K562 (cell line): ENCODE measurements at regions not wholly inside any gene's neighbourhood (a gene's known extent, or its start where the extent isn't known, plus 50 kb on each side); places are given as distances from the start of the nearest gene placed in this dataset.
A peak's percentile ranks its signal among the peaks of the same experiment; 100 is the strongest.

Experiments used
- ATAC-seq: fragments of 200-7000 bp; cut with Tn5 transposase; 3 replicates; pipeline ENCODE4 v1.9.1; 2020; ENCODE audit warnings: moderate library complexity
- BruUV-seq: library from RNA; stranded (reverse); fragments of 400-500 nt; replicated peaks from 2 replicates; lab custom pipeline; 2021; lab: Mats Ljungman, UMichigan
- CTCF ChIA-PET: fragments of 300-600 bp; formaldehyde crosslinking; extraction: SDS; loops from one replicate; lab custom pipeline; 2021; ENCODE audit warnings: low intra/inter-chr PET ratio; lab: Yijun Ruan, JAX
- POLR2A ChIA-PET: fragments of 300-600, 350-650 bp; sonication (Branson Sonifier 250); formaldehyde crosslinking; extraction: SDS; loops from one replicate; lab custom pipeline; 2021; ENCODE audit warnings: antibody characterized with exemption, inconsistent platforms; lab: Yijun Ruan, JAX
- DNase-seq, 4 experiments: peaks; one replicate each; pipeline versions ENCODE4 v3.0.0 to v3.0.0-alpha.2; 2011 to 2018; ENCODE audit warnings: low spot score in 3 of 4, mixed read lengths in 3 of 4; ENCODE audit errors: extremely low read depth in 1 of 4
- FAIRE-seq: peaks from 2 replicates; lab custom pipeline; 2011; peaks lifted over from hg19 to GRCh38; lab: Jason Lieb, UNC
- H2AFZ ChIP-seq: 2 replicates; pipeline ENCODE4 v1.6.0; 2011; ENCODE audit warnings: low read depth, low read length, control low read depth, inconsistent platforms
- H3K27ac ChIP-seq: fragments of 200-600 bp; 3 replicates; pipeline ENCODE4 v1.8.0; 2011; ENCODE audit warnings: low read depth, mild to moderate bottlenecking, control low read depth, inconsistent platforms, low read length, moderate library complexity, mixed read lengths; ENCODE audit errors: extremely low read depth
- H3K27me3 ChIP-seq, 2 experiments: fragments of 300-600 bp in 1 of 2; 2 replicates in 1 of 2; 3 replicates in 1 of 2; pipeline versions ENCODE4 v1.6.0 to v1.8.0; 2011; ENCODE audit warnings: inconsistent platforms in 2 of 2, low read length in 2 of 2, mild to moderate bottlenecking in 1 of 2, mixed read lengths in 1 of 2, moderate library complexity in 1 of 2; ENCODE audit not compliant: control insufficient read depth in 2 of 2, insufficient read depth in 2 of 2
- H3K36me3 ChIP-seq: fragments of 300-600 bp; 3 replicates; pipeline ENCODE4 v1.8.0; 2011; ENCODE audit warnings: mild to moderate bottlenecking, low read length, inconsistent platforms; ENCODE audit not compliant: control insufficient read depth, insufficient read depth
- H3K4me1 ChIP-seq, 2 experiments: fragments of 200-600 bp in 1 of 2; replicated peaks in 1 of 2; 2 replicates in 1 of 2; 3 replicates in 1 of 2; pipeline versions ENCODE4 v1.5.1 to v1.8.0; 2011; ENCODE audit warnings: inconsistent platforms in 2 of 2, low read length in 2 of 2, mild to moderate bottlenecking in 1 of 2, mixed read lengths in 1 of 2, moderate library complexity in 1 of 2; ENCODE audit not compliant: control insufficient read depth in 2 of 2, insufficient read depth in 2 of 2
- H3K4me2 ChIP-seq: 2 replicates; pipeline ENCODE4 v1.6.1; 2011; ENCODE audit warnings: low read length, control low read depth, inconsistent platforms, mixed read lengths; ENCODE audit not compliant: insufficient read depth
- H3K4me3 ChIP-seq: fragments of 200-600 bp; sonication (generic), shearing (Covaris generic); 2 replicates; pipeline ENCODE4 v1.5.1; 2016; ENCODE audit warnings: control low read depth, inconsistent platforms
- H3K79me2 ChIP-seq: fragments of 200-600 bp; 3 replicates; pipeline ENCODE4 v1.8.0; 2011; ENCODE audit warnings: low read length, inconsistent platforms; ENCODE audit not compliant: control insufficient read depth, insufficient read depth
- H3K9ac ChIP-seq, 2 experiments: 2 replicates each; pipeline versions ENCODE4 v1.6.0 to v1.6.1; 2011; ENCODE audit warnings: low read depth in 2 of 2, low read length in 2 of 2, control low read depth in 1 of 2, inconsistent platforms in 1 of 2, mild to moderate bottlenecking in 1 of 2, mixed read lengths in 1 of 2; ENCODE audit not compliant: insufficient read depth in 1 of 2
- H3K9me1 ChIP-seq: one replicate; pipeline ENCODE4 v1.6.0; 2011; ENCODE audit warnings: inconsistent platforms, mild to moderate bottlenecking, low read length, moderate library complexity; ENCODE audit not compliant: control insufficient read depth, insufficient read depth
- H3K9me3 ChIP-seq: replicated peaks from 2 replicates; pipeline ENCODE4 v1.5.1; 2011; ENCODE audit warnings: low read depth, low read length, inconsistent platforms; ENCODE audit not compliant: control insufficient read depth, insufficient read depth
- H4K20me1 ChIP-seq: replicated peaks from 2 replicates; pipeline ENCODE4 v1.6.1; 2011; ENCODE audit warnings: low read length, inconsistent platforms, mixed read lengths; ENCODE audit not compliant: control insufficient read depth, insufficient read depth
- ATF3 ChIP-seq, 2 experiments: fragments of 450-650 bp in 1 of 2; sonication (generic) in 1 of 2; formaldehyde crosslinking in 1 of 2; IDR thresholded peaks in 1 of 2; conservative IDR thresholded peaks in 1 of 2; 2 replicates each; pipeline versions ENCODE4 v1.6.1 to v1.8.1; 2016 to 2023; ENCODE audit warnings: mild to moderate bottlenecking in 2 of 2, moderate library complexity in 2 of 2, inconsistent platforms in 1 of 2, missing genetic modification reagents in 1 of 2
- CHD4 ChIP-seq: fragments of 200-600 bp; sonication (generic); IDR thresholded peaks from 3 replicates; pipeline ENCODE4 v1.6.1; 2012; ENCODE audit warnings: low read depth, mild to moderate bottlenecking, mixed read lengths, low read length, inconsistent platforms; ENCODE audit not compliant: insufficient read depth, insufficient replicate concordance, poor library complexity, severe bottlenecking
- CTCF ChIP-seq, 3 experiments: IDR thresholded peaks in 2 of 3; conservative IDR thresholded peaks in 1 of 3; 2 replicates each; pipeline ENCODE4 v1.5.1; 2011 to 2012; ENCODE audit warnings: low read length in 3 of 3, mild to moderate bottlenecking in 3 of 3, control low read depth in 2 of 3, improper control_type of control experiment in 1 of 3, inconsistent platforms in 1 of 3, low read depth in 1 of 3, mixed read lengths in 1 of 3, moderate library complexity in 1 of 3; ENCODE audit not compliant: insufficient read depth in 2 of 3
- ETS1 ChIP-seq: conservative IDR thresholded peaks from 2 replicates; pipeline ENCODE4 v1.6.1; 2011; ENCODE audit warnings: low read depth, mild to moderate bottlenecking, low read length; ENCODE audit not compliant: control insufficient read depth
- SP1 ChIP-seq: sonication (generic); formaldehyde crosslinking; IDR thresholded peaks from 2 replicates; pipeline ENCODE4 v1.8.1; 2022; ENCODE audit warnings: mild to moderate bottlenecking, missing genetic modification reagents
- U2AF1 ChIP-seq: fragments of 200-400 bp; formaldehyde crosslinking; optimal IDR thresholded peaks from 2 replicates; pipeline ENCODE3; 2017; ENCODE audit warnings: mild to moderate bottlenecking, low read depth, low read length, moderate library complexity
- ZC3H11A ChIP-seq: IDR thresholded peaks from 2 replicates; pipeline ENCODE4 v1.6.1; 2012; ENCODE audit warnings: low read depth, low read length, improper control_type of control experiment
- ZFP30 ChIP-seq: fragments of 250-450 bp; sonication (Bioruptor Pico); IDR thresholded peaks from 2 replicates; pipeline ENCODE4 v1.8.0; 2022; ENCODE audit warnings: moderate library complexity, mild to moderate bottlenecking, inconsistent platforms, borderline replicate concordance
- ZKSCAN1 ChIP-seq: fragments of 150-350 bp; IDR thresholded peaks from 2 replicates; pipeline ENCODE4 v1.6.1; 2016; ENCODE audit warnings: low read depth, low read length
- ZNF239 ChIP-seq: fragments of 250-450 bp; sonication (Bioruptor Pico); IDR thresholded peaks from 2 replicates; pipeline ENCODE4 v1.4.0; 2020; ENCODE audit warnings: mild to moderate bottlenecking
- ZNF274 ChIP-seq: IDR thresholded peaks from 2 replicates; pipeline ENCODE4 v1.6.1; 2011; ENCODE audit warnings: low read depth, mild to moderate bottlenecking, low read length, moderate library complexity, borderline replicate concordance
- ZNF79 ChIP-seq: fragments of 250-450 bp; sonication (Bioruptor Pico); IDR thresholded peaks from 2 replicates; pipeline ENCODE4 v1.4.0; 2020; ENCODE audit warnings: low read depth, mild to moderate bottlenecking, moderate library complexity
- WGBS: fragments of 100-300 bp; shearing (Covaris generic); methylation state at CpG from one replicate; pipeline ENCODE4 v1.1.6; 2016; ENCODE audit warnings: low coverage, mixed read lengths; ENCODE audit not compliant: insufficient coverage; ENCODE audit errors: missing lambda C conversion rate; 5-methylcytosine and 5-hydroxymethylcytosine counted together
- in situ Hi-C: fragments of 300-500 bp; cut with MboI; formaldehyde crosslinking; loops from 4 replicates; pipeline ENCODE4 v1.15.0; 2018; ENCODE audit warnings: inconsistent platforms, mixed read lengths
- intact Hi-C: fragments of 100-400 bp; cut with micrococcal nuclease; formaldehyde crosslinking; loops from 2 replicates; pipeline ENCODE4 v1.14.2; 2022

GRCh38 chr1:2945821-2946231, 75.4 kb upstream of the ACTRT2 start:
- ChIA-PET POLR2A (no interaction called here), CTCF (no interaction called here)
- Histone ChIP-seq H3K36me3 (no peaks in the 10 kb centered on the region), H3K79me2 (no peaks in the 10 kb centered on the region), H4K20me1 (no peaks in the 10 kb centered on the region), H3K27ac (no peak overlapping the region), H3K4me2 (no peak overlapping the region), H3K9me1 (no peaks in the 10 kb centered on the region), H3K4me1 (no peaks in the 10 kb centered on the region), H2AFZ (no peak overlapping the region), H3K9me3 (no peaks in the 10 kb centered on the region; the same call in 1 of the 2 replicates), H3K4me3 (no peak overlapping the region), H3K27me3 (peaks cover 8 to 35% of the 10 kb centered on the region in 2 experiments; a peak in 3 of 5 replicates), H3K9ac (no peak overlapping the region)
- no peak for ATAC-seq
- intact Hi-C loops = no loop called here
- in situ Hi-C loops = no loop called here
- no peak for DNase-seq
- TF ChIP-seq SP1 = no peak
- no peak for TF ChIP-seq CHD4
- no peak for TF ChIP-seq ATF3 (IDR thresholded peaks at IDR 0.05)
- TF ChIP-seq ATF3 (CRISPR knock-in tag; conservative IDR thresholded peaks at IDR 0.05) = no peak
- TF ChIP-seq ZNF79 (CRISPR knock-in tag) = no peak
- WGBS = 2% methylated on average over 12 of the region's 13 CpGs
- no peak for FAIRE-seq
- no TSS peak for BruUV-seq

GRCh38 chr1:2946291-2946690, 75.0 kb upstream of the ACTRT2 start:
- TF ChIP-seq ZNF274 (no peak), CTCF (IDR thresholded peaks at IDR 0.05 in 2 of 3, conservative IDR thresholded peaks at IDR 0.05 in 1 of 3; ENCODE audit: insufficient read depth in 2 of 3, low read depth in 1 of 3, low read length in 3 of 3) (0 out of 6 replicates have a peak, but pooled peaks of 1 of the 3 experiments have one; percentile 1), ZNF239 (CRISPR knock-in tag) (no peak), ZFP30 (CRISPR knock-in tag) (no peak), ZKSCAN1 (no peak), U2AF1 (no peak), ZC3H11A (no peak), ETS1 (no peak)
- H2AFZ ChIP-seq = no peak overlapping the region
- H3K9me1 ChIP-seq = no peaks in the 10 kb centered on the region
- in situ Hi-C loops = no loop called here
- no peaks in the 10 kb centered on the region; the same call in 1 of the 2 replicates for H3K9me3 ChIP-seq
- no peaks in the 10 kb centered on the region for H3K4me1 ChIP-seq
- CTCF ChIA-PET = no interaction called here
- WGBS = 4% methylated on average over 16 of the region's 16 CpGs
- BruUV-seq = no TSS peak
- no peak overlapping the region for H3K27ac ChIP-seq
- FAIRE-seq (no peak), ATAC-seq (no peak), DNase-seq (no peak)
- H3K4me2 ChIP-seq = no peak overlapping the region
- POLR2A ChIA-PET = no interaction called here
- H3K4me3 ChIP-seq = no peak overlapping the region
- intact Hi-C loops = no loop called here
- H3K79me2 ChIP-seq = no peaks in the 10 kb centered on the region
- no peaks in the 10 kb centered on the region for H3K36me3 ChIP-seq
- peaks cover 8 to 38% of the 10 kb centered on the region in 2 experiments; a peak in 3 of 5 replicates for H3K27me3 ChIP-seq
- H3K9ac ChIP-seq = no peak overlapping the region
- no peaks in the 10 kb centered on the region for H4K20me1 ChIP-seq
